Upper lobe of right lung (tissue), 1 donor: ENCODE measurements at regions not wholly inside any gene's neighbourhood (a gene's known extent, or its start where the extent isn't known, plus 50 kb on each side); places are given as distances from the start of the nearest gene placed in this dataset.

ENCODE experiments used
- ATAC-seq: fragments of 200-7000 bp; cut with Tn5 transposase; one replicate; pipeline ENCODE4 v1.9.1; 2020; ENCODE audit warnings: mild to moderate bottlenecking, moderate library complexity
- DNase-seq: peaks from one replicate; pipeline ENCODE4 v3.0.0-alpha.2; 2020
- H3K27ac ChIP-seq: fragments of 200-600 bp; one replicate; pipeline ENCODE4 v1.8.0; 2022
- H3K27me3 ChIP-seq: fragments of 200-600 bp; one replicate; pipeline ENCODE4 v1.8.0; 2022; ENCODE audit warnings: mild to moderate bottlenecking
- H3K36me3 ChIP-seq: fragments of 200-600 bp; one replicate; pipeline ENCODE4 v1.8.0; 2022
- H3K4me1 ChIP-seq: fragments of 200-600 bp; one replicate; pipeline ENCODE4 v1.8.0; 2022
- H3K4me3 ChIP-seq: fragments of 200-600 bp; one replicate; pipeline ENCODE4 v1.8.0; 2022; ENCODE audit warnings: mild to moderate bottlenecking
- H3K9me3 ChIP-seq: fragments of 200-600 bp; one replicate; pipeline ENCODE4 v1.8.0; 2022
- CTCF ChIP-seq: fragments of 200-600 bp; IDR thresholded peaks from one replicate; pipeline ENCODE4 v1.8.0; 2022; ENCODE audit warnings: antibody characterized with exemption
- intact Hi-C: fragments of 100-400 bp; cut with DNase I; formaldehyde crosslinking; loops from one replicate; pipeline ENCODE4 v1.11.0; 2022
- donor health status: DM: no; HTN: yes; CAD: no; lungs with severe emphysema.

GRCh38 chr6:133693565-133693964 is 195.3 kb upstream of the TCF21 start:
- H3K9me3 ChIP-seq, result no peaks in the 10 kb centered on the region
- intact Hi-C loops, result no loop called here
- no peak for TF ChIP-seq CTCF
- H3K27ac ChIP-seq, result no peak overlapping the region
- no peak for ATAC-seq
- no peaks in the 10 kb centered on the region for H3K4me1 ChIP-seq
- H3K36me3 ChIP-seq, result no peaks in the 10 kb centered on the region
- DNase-seq, result no peak
- H3K27me3 ChIP-seq, result no peaks in the 10 kb centered on the region
- no peak overlapping the region for H3K4me3 ChIP-seq

GRCh38 chr6:133697185-133697584 is 191.7 kb upstream of the TCF21 start:
- DNase-seq (no peak), ATAC-seq (no peak)
- no peaks in the 10 kb centered on the region for H3K9me3 ChIP-seq
- H3K36me3 ChIP-seq, result no peaks in the 10 kb centered on the region
- no peak for TF ChIP-seq CTCF
- H3K4me1 ChIP-seq, result no peaks in the 10 kb centered on the region
- H3K27ac ChIP-seq, result no peak overlapping the region
- H3K4me3 ChIP-seq, result no peak overlapping the region
- no peaks in the 10 kb centered on the region for H3K27me3 ChIP-seq
- intact Hi-C loops, result no loop called here

GRCh38 chr6:133697666-133698065 is 191.2 kb upstream of the TCF21 start:
- H3K36me3 ChIP-seq, result no peaks in the 10 kb centered on the region
- no peak overlapping the region for H3K4me3 ChIP-seq
- TF ChIP-seq CTCF, result no peak
- ATAC-seq (no peak), DNase-seq (no peak)
- H3K27ac ChIP-seq, result no peak overlapping the region
- intact Hi-C loops, result no loop called here
- no peaks in the 10 kb centered on the region for H3K4me1 ChIP-seq
- no peaks in the 10 kb centered on the region for H3K27me3 ChIP-seq
- H3K9me3 ChIP-seq, result no peaks in the 10 kb centered on the region

GRCh38 chr6:133698272-133698671 is 190.6 kb upstream of the TCF21 start:
- Histone ChIP-seq H3K27me3 (no peaks in the 10 kb centered on the region), H3K9me3 (no peaks in the 10 kb centered on the region), H3K27ac (no peak overlapping the region), H3K4me3 (no peak overlapping the region), H3K4me1 (no peaks in the 10 kb centered on the region), H3K36me3 (no peaks in the 10 kb centered on the region)
- ATAC-seq (no peak), DNase-seq (no peak)
- no peak for TF ChIP-seq CTCF
- intact Hi-C loops, result no loop called here

- DNase-seq (no peak), ATAC-seq (no peak)
- no peak overlapping the region for H3K4me3 ChIP-seq
- H3K36me3 ChIP-seq, result no peaks in the 10 kb centered on the region
- intact Hi-C loops, result no loop called here
- no peaks in the 10 kb centered on the region for H3K9me3 ChIP-seq
- TF ChIP-seq CTCF, result no peak
- H3K27me3 ChIP-seq, result no peaks in the 10 kb centered on the region
- H3K27ac ChIP-seq, result no peak overlapping the region
- H3K4me1 ChIP-seq, result no peaks in the 10 kb centered on the region
Observed at GRCh38 chr6:133699741-133700385, 189.1 kb upstream of the TCF21 start.
